ENCODE measurements at regions not wholly inside any gene's neighbourhood (a gene's known extent, or its start where the extent isn't known, plus 50 kb on each side); places are given as distances from the start of the nearest gene placed in this dataset.

GRCh38 chr15:77557564-77557963, 75.1 kb downstream of the LINGO1 start:
- no peak overlapping the region for H3K4me3 ChIP-seq (ENCODE audit: low read depth, low read length)
- DNase-seq (ENCODE audit: low read depth): no peak
- TF ChIP-seq CTCF (conservative IDR thresholded peaks at IDR 0.05; ENCODE audit: low read depth, low read length): no peak

- DNase-seq (ENCODE audit: low read depth): no peak
- no peak overlapping the region for H3K4me3 ChIP-seq (ENCODE audit: low read depth, low read length)
- TF ChIP-seq CTCF (conservative IDR thresholded peaks at IDR 0.05; ENCODE audit: low read depth, low read length): no peak
Measured at GRCh38 chr15:77557144-77557543, 75.6 kb downstream of the LINGO1 start.

GRCh38 chr15:77556622-77557021, 76.1 kb downstream of the LINGO1 start:
- no peak for DNase-seq (ENCODE audit: low read depth)
- no peak overlapping the region for H3K4me3 ChIP-seq (ENCODE audit: low read depth, low read length)
- no peak for TF ChIP-seq CTCF (conservative IDR thresholded peaks at IDR 0.05; ENCODE audit: low read depth, low read length)

GRCh38 chr15:77555232-77555631, 77.5 kb downstream of the LINGO1 start:
- DNase-seq (ENCODE audit: low read depth): no peak
- H3K4me3 ChIP-seq (ENCODE audit: low read depth, low read length): no peak overlapping the region
- no peak for TF ChIP-seq CTCF (conservative IDR thresholded peaks at IDR 0.05; ENCODE audit: low read depth, low read length)

- no peak for TF ChIP-seq CTCF (conservative IDR thresholded peaks at IDR 0.05; ENCODE audit: low read depth, low read length)
- no peak for DNase-seq (ENCODE audit: low read depth)
- H3K4me3 ChIP-seq (ENCODE audit: low read depth, low read length): no peak overlapping the region
Measured at GRCh38 chr15:77554306-77555080, 78.2 kb downstream of the LINGO1 start.

- no peak for TF ChIP-seq CTCF (conservative IDR thresholded peaks at IDR 0.05; ENCODE audit: low read depth, low read length)
- DNase-seq (ENCODE audit: low read depth): no peak
Measured at GRCh38 chr15:77553695-77554094, 79.0 kb downstream of the LINGO1 start.

GRCh38 chr15:77553257-77553656, 79.5 kb downstream of the LINGO1 start:
- H3K4me3 ChIP-seq (ENCODE audit: low read depth, low read length): no peak overlapping the region
- no peak for DNase-seq (ENCODE audit: low read depth)
- TF ChIP-seq CTCF (conservative IDR thresholded peaks at IDR 0.05; ENCODE audit: low read depth, low read length): no peak

More at GRCh38 chr15:77553695-77554094, 79.0 kb downstream of the LINGO1 start:
- no peak overlapping the region for H3K4me3 ChIP-seq (ENCODE audit: low read depth, low read length)
